PC-9 (cell line): ENCODE measurements at regions not wholly inside any gene's neighbourhood (a gene's known extent, or its start where the extent isn't known, plus 50 kb on each side); places are given as distances from the start of the nearest gene placed in this dataset.
"Not testable (repeated sequence)": the region's sequence is repeated elsewhere in the genome, so short reads cannot be mapped to it uniquely, and the experiment has no call there.

Experiments
- BruUV-seq: library from RNA; stranded (reverse); fragments of 400-500 nt; replicated peaks from 2 replicates; lab custom pipeline; 2021; lab: Mats Ljungman, UMichigan
- CTCF ChIA-PET: fragments of 300-600 bp; sonication (Branson Sonifier 250); formaldehyde crosslinking; loops from one replicate; lab custom pipeline; 2022; ENCODE audit warnings: antibody characterized with exemption; lab: Charles Lee
- POLR2A ChIA-PET: fragments of 300-600 bp; sonication (Branson Sonifier 250); formaldehyde crosslinking; loops from one replicate; lab custom pipeline; 2022; ENCODE audit warnings: antibody characterized with exemption; ENCODE audit not compliant: unreplicated experiment; lab: Charles Lee
- DNase-seq, 2 experiments: peaks; one replicate each; pipeline versions ENCODE4 v3.0.0 to v3.0.0-alpha.2; 2015 to 2022; ENCODE audit warnings: mixed read lengths in 1 of 2
- H2AFZ ChIP-seq: fragments of 200-600 bp; sonication (generic); 2 replicates; pipeline ENCODE4 v1.8.1; 2017; ENCODE audit warnings: antibody characterized with exemption
- H3F3A ChIP-seq: fragments of 200-600 bp; sonication (generic); 2 replicates; pipeline ENCODE4 v1.8.1; 2017; ENCODE audit warnings: antibody characterized with exemption, mild to moderate bottlenecking, low read depth; ENCODE audit not compliant: insufficient read depth
- H3K27ac ChIP-seq: fragments of 200-600 bp; sonication (generic); 2 replicates; pipeline ENCODE4 v1.6.1; 2016; ENCODE audit warnings: mixed run types
- H3K27me3 ChIP-seq: fragments of 200-600 bp; sonication (generic); 2 replicates; pipeline ENCODE4 v1.6.1; 2016; ENCODE audit warnings: low read depth, mixed run types; ENCODE audit not compliant: insufficient read depth
- H3K36me3 ChIP-seq: fragments of 200-600 bp; sonication (generic); 2 replicates; pipeline ENCODE4 v1.6.1; 2016; ENCODE audit warnings: low read depth, mixed run types
- H3K4me1 ChIP-seq: fragments of 200-600 bp; sonication (generic); replicated peaks from 2 replicates; pipeline ENCODE4 v1.6.1; 2016; ENCODE audit warnings: mixed run types; ENCODE audit not compliant: insufficient read depth
- H3K4me2 ChIP-seq: fragments of 200-600 bp; sonication (generic); 2 replicates; pipeline ENCODE4 v1.6.1; 2017; ENCODE audit warnings: mixed run types
- H3K4me3 ChIP-seq: fragments of 200-600 bp; sonication (generic); 2 replicates; pipeline ENCODE4 v1.6.1; 2016; ENCODE audit warnings: mixed run types
- H3K79me2 ChIP-seq: fragments of 200-600 bp; sonication (generic); 2 replicates; pipeline ENCODE4 v1.6.1; 2017; ENCODE audit warnings: low read depth, mixed run types
- H3K9me2 ChIP-seq: fragments of 200-600 bp; sonication (generic); 2 replicates; pipeline ENCODE4 v1.8.1; 2017; ENCODE audit warnings: mild to moderate bottlenecking; ENCODE audit not compliant: insufficient read depth
- H3K9me3 ChIP-seq: fragments of 200-600 bp; sonication (generic); 2 replicates; pipeline ENCODE4 v1.8.1; 2016; ENCODE audit warnings: low read depth; ENCODE audit not compliant: insufficient read depth
- H4K20me1 ChIP-seq: fragments of 200-600 bp; sonication (generic); 2 replicates; pipeline ENCODE4 v1.8.1; 2017; ENCODE audit not compliant: insufficient read depth
- EZH2 ChIP-seq: fragments of 200-600 bp; sonication (generic); IDR thresholded peaks from 2 replicates; pipeline ENCODE4 v1.8.0; 2017; ENCODE audit warnings: antibody characterized with exemption, low read depth
- intact Hi-C: fragments of 100-400 bp; cut with micrococcal nuclease; formaldehyde crosslinking; loops from one replicate; pipeline ENCODE4 v1.10.0; 2022; ENCODE audit not compliant: unreplicated experiment
- TF ChIP-seq, protein P1 (sequence below): fragments of 200-600 bp; sonication (generic); conservative IDR thresholded peaks from 2 replicates; pipeline ENCODE4 v1.6.1; 2017; ENCODE audit warnings: mixed run types, antibody characterized with exemption, mild to moderate bottlenecking, moderate library complexity

DNA sequence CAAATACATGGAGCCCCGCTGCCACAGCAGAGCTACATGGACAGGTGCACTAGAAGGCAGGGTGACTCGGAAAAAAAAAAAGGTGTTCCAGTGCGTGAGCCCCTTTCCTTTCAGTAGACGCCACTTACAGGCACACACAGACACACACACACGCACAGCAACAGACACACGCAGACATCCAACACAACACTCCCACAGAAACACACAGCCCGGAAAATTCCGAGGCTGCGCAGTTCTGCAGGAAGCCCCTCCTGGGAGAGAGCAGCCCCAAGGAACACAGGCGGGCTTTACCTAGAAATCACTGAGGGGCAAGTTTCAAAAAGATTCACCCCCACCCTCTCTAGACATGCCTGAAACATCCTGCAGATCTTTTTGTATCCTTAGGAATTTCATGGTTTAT is 136.0 kb upstream of the WSB1 start:
- H3K27me3 ChIP-seq: peaks cover 3% of the 10 kb centered on the region; the same call in 1 of the 2 replicates
- no peaks in the 10 kb centered on the region for H3K9me2 ChIP-seq
- no peaks in the 10 kb centered on the region for H4K20me1 ChIP-seq
- H3K4me1 ChIP-seq: no peaks in the 10 kb centered on the region
- H3K4me3 ChIP-seq: no peak overlapping the region
- TF ChIP-seq EZH2: no peak
- H3K4me2 ChIP-seq: no peak overlapping the region
- no peaks in the 10 kb centered on the region for H3K79me2 ChIP-seq
- POLR2A ChIA-PET: no interaction called here
- CTCF ChIA-PET: no interaction called here
- intact Hi-C loops: no loop called here
- H2AFZ ChIP-seq: no peak overlapping the region
- H3K36me3 ChIP-seq: no peaks in the 10 kb centered on the region
- no peak overlapping the region for H3K27ac ChIP-seq
- DNase-seq: no peak
- H3F3A ChIP-seq: no peaks in the 10 kb centered on the region
- no peaks in the 10 kb centered on the region for H3K9me3 ChIP-seq
- BruUV-seq: no TSS peak

DNA sequence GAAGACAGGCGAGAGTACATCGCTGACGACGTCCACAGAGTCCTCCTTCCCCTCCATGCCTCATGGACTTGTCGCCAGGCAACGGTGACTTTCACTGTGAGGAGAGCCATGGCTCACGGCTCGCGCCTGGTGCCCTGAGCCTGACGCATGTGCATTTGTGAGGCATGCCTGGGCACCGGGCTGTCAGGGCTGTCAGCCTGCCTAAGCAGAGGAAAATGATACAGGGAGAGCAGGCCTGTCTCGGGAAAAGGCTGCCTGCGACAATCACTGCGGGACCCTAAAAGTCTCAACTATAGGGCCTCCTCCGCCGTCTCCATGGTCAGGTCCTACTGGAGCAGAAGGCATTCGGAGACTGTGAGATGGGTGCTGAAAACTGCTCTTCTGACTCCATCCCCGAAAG is 135.5 kb upstream of the WSB1 start:
- Histone ChIP-seq H4K20me1 (no peaks in the 10 kb centered on the region), H3K4me1 (no peaks in the 10 kb centered on the region), H2AFZ (no peak overlapping the region), H3K36me3 (no peaks in the 10 kb centered on the region), H3K4me2 (no peak overlapping the region), H3K4me3 (no peak overlapping the region), H3K79me2 (no peaks in the 10 kb centered on the region), H3K27me3 (peaks cover 3% of the 10 kb centered on the region; the same call in 1 of the 2 replicates), H3K27ac (no peak overlapping the region), H3F3A (no peaks in the 10 kb centered on the region), H3K9me2 (no peaks in the 10 kb centered on the region), H3K9me3 (no peaks in the 10 kb centered on the region)
- CTCF ChIA-PET: no interaction called here
- TF ChIP-seq EZH2: no peak
- TF ChIP-seq, protein P1, sequence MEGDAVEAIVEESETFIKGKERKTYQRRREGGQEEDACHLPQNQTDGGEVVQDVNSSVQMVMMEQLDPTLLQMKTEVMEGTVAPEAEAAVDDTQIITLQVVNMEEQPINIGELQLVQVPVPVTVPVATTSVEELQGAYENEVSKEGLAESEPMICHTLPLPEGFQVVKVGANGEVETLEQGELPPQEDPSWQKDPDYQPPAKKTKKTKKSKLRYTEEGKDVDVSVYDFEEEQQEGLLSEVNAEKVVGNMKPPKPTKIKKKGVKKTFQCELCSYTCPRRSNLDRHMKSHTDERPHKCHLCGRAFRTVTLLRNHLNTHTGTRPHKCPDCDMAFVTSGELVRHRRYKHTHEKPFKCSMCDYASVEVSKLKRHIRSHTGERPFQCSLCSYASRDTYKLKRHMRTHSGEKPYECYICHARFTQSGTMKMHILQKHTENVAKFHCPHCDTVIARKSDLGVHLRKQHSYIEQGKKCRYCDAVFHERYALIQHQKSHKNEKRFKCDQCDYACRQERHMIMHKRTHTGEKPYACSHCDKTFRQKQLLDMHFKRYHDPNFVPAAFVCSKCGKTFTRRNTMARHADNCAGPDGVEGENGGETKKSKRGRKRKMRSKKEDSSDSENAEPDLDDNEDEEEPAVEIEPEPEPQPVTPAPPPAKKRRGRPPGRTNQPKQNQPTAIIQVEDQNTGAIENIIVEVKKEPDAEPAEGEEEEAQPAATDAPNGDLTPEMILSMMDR: no peak
- intact Hi-C loops: no loop called here
- no peak for DNase-seq
- no TSS peak for BruUV-seq
- POLR2A ChIA-PET: no interaction called here

DNA sequence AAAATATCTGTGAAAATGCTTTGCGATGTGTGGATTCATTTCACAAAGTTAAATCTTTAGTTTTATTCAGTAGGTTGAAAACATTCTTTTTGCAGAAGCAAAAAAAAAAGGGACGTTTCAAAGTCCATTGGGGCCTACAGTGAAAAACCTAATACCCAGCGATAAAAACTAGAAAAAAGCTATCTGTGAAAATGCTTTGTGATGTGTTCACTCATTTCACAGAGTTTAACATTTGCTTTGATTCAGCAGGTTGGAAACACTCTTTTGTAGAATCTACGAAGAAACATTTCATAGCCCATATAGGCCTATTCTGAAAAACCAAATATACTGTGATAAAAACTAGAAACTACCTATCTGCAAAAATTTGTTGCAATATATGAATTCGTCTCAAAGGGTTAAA is 113.6 kb upstream of the WSB1 start:
- ChIA-PET CTCF (no interaction called here), POLR2A (no interaction called here)
- H3K79me2 ChIP-seq: no peaks in the 10 kb centered on the region
- H3K9me2 ChIP-seq: no peaks in the 10 kb centered on the region
- H2AFZ ChIP-seq: no peak overlapping the region
- no peaks in the 10 kb centered on the region; the same call in 1 of the 2 replicates for H3K36me3 ChIP-seq
- H4K20me1 ChIP-seq: no peaks in the 10 kb centered on the region
- no peaks in the 10 kb centered on the region for H3K4me1 ChIP-seq
- H3K4me2 ChIP-seq: no peak overlapping the region
- no peak overlapping the region for H3K4me3 ChIP-seq
- no TSS peak for BruUV-seq
- peaks cover 7% of the 10 kb centered on the region; the same call in 1 of the 2 replicates for H3K9me3 ChIP-seq
- no peaks in the 10 kb centered on the region for H3K27me3 ChIP-seq
- H3F3A ChIP-seq: no peaks in the 10 kb centered on the region
- H3K27ac ChIP-seq: no peak overlapping the region
- DNase-seq: no peak
- intact Hi-C loops: no loop called here
- no peak for TF ChIP-seq EZH2
- TF ChIP-seq, protein P1: no peak

DNA sequence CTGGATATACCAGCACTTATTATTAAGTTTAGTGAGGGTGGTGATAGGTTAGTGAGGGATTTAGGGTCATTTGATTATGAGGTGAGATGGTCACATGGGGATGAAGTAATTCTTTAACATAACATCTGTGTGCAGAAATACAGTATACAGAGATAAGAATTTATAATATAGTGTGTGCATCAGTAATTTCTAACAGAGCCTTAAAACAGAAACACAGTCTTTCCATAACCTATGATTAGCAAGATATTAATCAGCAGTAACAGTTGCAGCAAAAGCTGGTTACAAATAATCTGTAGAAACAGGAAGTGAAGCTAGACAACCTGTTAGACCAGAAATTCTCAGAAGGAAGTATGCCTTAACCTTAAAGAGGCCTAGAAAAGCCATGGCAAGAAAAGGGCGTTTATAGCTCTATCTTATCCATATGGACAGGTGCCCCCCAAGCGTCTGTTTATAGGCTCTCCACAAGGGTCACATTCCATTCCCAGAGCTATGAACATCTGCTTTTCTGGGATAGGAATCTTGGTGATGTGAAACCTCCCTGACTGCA is 112.5 kb upstream of the WSB1 start:
- H3K4me1 ChIP-seq, H3F3A ChIP-seq, H3K4me3 ChIP-seq, intact Hi-C loops, H3K27ac ChIP-seq, H3K4me2 ChIP-seq, BruUV-seq, H4K20me1 ChIP-seq, H3K9me3 ChIP-seq, H3K9me2 ChIP-seq, CTCF ChIA-PET, H3K79me2 ChIP-seq, H3K27me3 ChIP-seq, H2AFZ ChIP-seq, H3K36me3 ChIP-seq, DNase-seq: not testable (repeated sequence)
- POLR2A ChIA-PET: interaction anchor here (0.7 kb wide), 1 partner anchor 44 kb away, joined by 3 read pairs; no protein-coding TSS in a partner anchor
